Thoracic aorta (tissue), 2 donors: ENCODE measurements at regions not wholly inside any gene's neighbourhood (a gene's known extent, or its start where the extent isn't known, plus 50 kb on each side); places are given as distances from the start of the nearest gene placed in this dataset.

Experiments
- ATAC-seq: fragments of 150-250 bp; one replicate; pipeline ENCODE4 v1.8.0; 2017; ENCODE audit warnings: low read depth; ENCODE audit not compliant: insufficient number of reproducible peaks, low FRiP score
- DNase-seq: peaks from one replicate; pipeline ENCODE4 v3.0.0-alpha.2; 2020; ENCODE audit warnings: low spot score
- H3K27ac ChIP-seq, 2 donors: fragments of 200-600 bp; sonication (generic); 1 replicate in 1 of 2; 2 replicates in 1 of 2; pipeline ENCODE4 v1.5.1; 2016; ENCODE audit warnings: mild to moderate bottlenecking in 2 of 2, moderate library complexity in 2 of 2
- H3K27me3 ChIP-seq: fragments of 200-600 bp; sonication (generic); replicated peaks from 2 replicates; pipeline ENCODE4 v1.6.0; 2016; ENCODE audit warnings: mild to moderate bottlenecking; ENCODE audit not compliant: insufficient read depth
- H3K36me3 ChIP-seq: fragments of 200-600 bp; sonication (generic); one replicate; pipeline ENCODE4 v1.5.1; 2016
- H3K4me1 ChIP-seq, 2 donors: fragments of 200-600 bp; sonication (generic); 1 replicate in 1 of 2; 2 replicates in 1 of 2; pipeline versions ENCODE4 v1.5.1 to v1.6.0; 2016; ENCODE audit warnings: low read depth in 2 of 2, mild to moderate bottlenecking in 1 of 2; ENCODE audit not compliant: control insufficient read depth in 1 of 2
- H3K4me3 ChIP-seq: fragments of 200-600 bp; sonication (generic); 2 replicates; pipeline ENCODE4 v1.5.1; 2016; ENCODE audit warnings: mild to moderate bottlenecking
- H3K9me3 ChIP-seq: fragments of 200-600 bp; sonication (generic); 2 replicates; pipeline ENCODE4 v1.5.1; 2016
- CTCF ChIP-seq: fragments of 200-600 bp; sonication (generic); IDR thresholded peaks from one replicate; pipeline ENCODE4 v1.5.1; 2019; ENCODE audit warnings: antibody characterized with exemption

DNA sequence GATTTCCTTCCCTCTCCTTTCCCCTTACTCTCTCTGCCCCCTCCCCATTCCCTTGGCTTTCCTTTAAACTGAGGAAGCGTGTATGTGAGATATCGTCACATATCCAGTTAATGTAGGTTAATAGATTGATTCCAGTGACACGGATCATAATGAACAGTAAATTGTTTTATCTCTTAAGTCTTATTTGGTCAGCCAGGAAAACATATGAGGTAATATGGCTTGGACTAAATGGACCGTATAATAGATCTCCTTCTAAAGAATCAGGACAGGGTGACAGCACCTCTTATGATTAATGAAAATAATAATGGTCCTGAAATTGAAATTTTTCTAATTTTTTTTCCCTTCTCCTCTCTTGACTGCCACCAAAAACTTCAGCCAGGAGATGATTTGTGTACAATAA, 779.8 kb upstream of the NR2F2 start:
- peaks cover 0 to 1% of the 10 kb centered on the region in 2 donors for H3K4me1 ChIP-seq
- TF ChIP-seq CTCF: no peak
- no peak overlapping the region for H3K4me3 ChIP-seq
- no peak for ATAC-seq
- DNase-seq: no peak
- H3K9me3 ChIP-seq: no peaks in the 10 kb centered on the region
- no peaks in the 10 kb centered on the region for H3K27me3 ChIP-seq
- no peaks in the 10 kb centered on the region for H3K36me3 ChIP-seq
- H3K27ac ChIP-seq: no peak overlapping the region

GRCh38 chr15:95556225-95556624, 774.3 kb upstream of the NR2F2 start:
- Histone ChIP-seq H3K27ac (peak overlapping the region; percentile 69 to 73), H3K27me3 (no peaks in the 10 kb centered on the region), H3K36me3 (no peaks in the 10 kb centered on the region), H3K4me1 (peaks cover 9 to 37% of the 10 kb centered on the region in 2 donors), H3K4me3 (no peak overlapping the region), H3K9me3 (no peaks in the 10 kb centered on the region)
- TF ChIP-seq CTCF: no peak
- DNase-seq (no peak), ATAC-seq (no peak)

- no peak for DNase-seq
- no peak overlapping the region for H3K4me3 ChIP-seq
- TF ChIP-seq CTCF: no peak
- H3K4me1 ChIP-seq: peaks cover 9 to 37% of the 10 kb centered on the region in 2 donors
- no peak for ATAC-seq
- H3K27me3 ChIP-seq: no peaks in the 10 kb centered on the region
- no peaks in the 10 kb centered on the region for H3K36me3 ChIP-seq
- H3K27ac ChIP-seq: peak overlapping the region; percentile 69 to 73
- H3K9me3 ChIP-seq: no peaks in the 10 kb centered on the region
Measured at GRCh38 chr15:95556866-95557225, 773.7 kb upstream of the NR2F2 start.

DNA sequence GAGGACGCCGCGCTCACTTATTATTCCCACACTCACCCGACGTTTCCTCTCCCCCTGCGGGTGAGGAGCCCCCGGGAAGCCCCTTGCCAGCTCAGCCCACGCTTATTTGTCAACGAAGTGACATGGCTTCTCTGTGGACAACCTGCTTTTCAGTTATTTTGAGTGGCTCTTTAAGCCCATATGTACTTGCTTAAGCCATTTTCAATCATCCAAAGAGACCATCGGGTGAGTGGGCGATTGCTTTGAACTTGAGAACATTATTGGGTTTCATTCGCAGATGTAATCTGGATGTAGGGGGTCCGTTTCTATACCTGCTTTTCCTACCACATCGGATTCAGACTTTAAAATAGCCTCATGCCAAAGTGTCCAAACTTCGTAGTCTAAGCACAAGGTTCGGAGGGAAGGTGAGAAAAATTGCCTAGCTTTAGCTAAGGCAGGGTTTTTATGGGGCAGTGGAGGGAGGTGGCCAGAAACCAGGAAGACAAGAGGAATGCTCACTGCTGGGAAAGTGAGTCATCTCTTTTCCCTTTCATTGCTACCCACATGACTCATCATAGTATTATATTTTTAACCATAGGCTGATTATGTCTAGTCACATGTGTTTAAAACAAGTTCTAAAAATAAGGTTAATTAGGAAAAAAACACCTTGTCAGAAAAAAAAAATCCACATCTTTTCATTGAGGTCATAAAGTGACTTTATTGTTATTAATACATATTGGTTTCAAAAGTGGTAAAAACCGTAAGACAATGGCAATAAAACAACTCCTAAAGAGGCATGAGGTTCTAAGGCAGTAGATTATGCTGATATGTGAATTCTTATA, 773.1 kb upstream of the NR2F2 start:
- peaks cover 9 to 37% of the 10 kb centered on the region in 2 donors for H3K4me1 ChIP-seq
- H3K4me3 ChIP-seq: no peak overlapping the region
- no peaks in the 10 kb centered on the region for H3K36me3 ChIP-seq
- no peak for DNase-seq
- TF ChIP-seq CTCF: no peak
- no peaks in the 10 kb centered on the region for H3K27me3 ChIP-seq
- H3K27ac ChIP-seq: peak overlapping the region; percentile 69 to 73
- peak; percentile 78 for ATAC-seq
- no peaks in the 10 kb centered on the region for H3K9me3 ChIP-seq

GRCh38 chr15:95558131-95558530, 772.4 kb upstream of the NR2F2 start:
- Histone ChIP-seq H3K27me3 (no peaks in the 10 kb centered on the region), H3K27ac (peak overlapping the region; percentile 36 to 69), H3K4me1 (peaks cover 9 to 37% of the 10 kb centered on the region in 2 donors), H3K36me3 (no peaks in the 10 kb centered on the region), H3K9me3 (no peaks in the 10 kb centered on the region), H3K4me3 (no peak overlapping the region)
- ATAC-seq: no peak
- TF ChIP-seq CTCF: no peak
- DNase-seq: no peak
